ENCODE measurements at regions not wholly inside any gene's neighbourhood (a gene's known extent, or its start where the extent isn't known, plus 50 kb on each side); places are given as distances from the start of the nearest gene placed in this dataset.

- DNase-seq (ENCODE audit: insufficient read length, low spot score) (no peak), FAIRE-seq (no peak)
- TF ChIP-seq CTCF (IDR thresholded peaks at IDR 0.05; ENCODE audit: insufficient read depth, missing control alignments): no peak
Measured at GRCh38 chr10:106242301-106242700, 922.2 kb downstream of the SORCS1 start.

GRCh38 chr10:106226828-106227227, 937.7 kb downstream of the SORCS1 start:
- no peak for TF ChIP-seq CTCF (IDR thresholded peaks at IDR 0.05; ENCODE audit: insufficient read depth, missing control alignments)
- no peak for FAIRE-seq
- no peak for DNase-seq (ENCODE audit: insufficient read length, low spot score)

GRCh38 chr10:106226142-106226541, 938.4 kb downstream of the SORCS1 start:
- TF ChIP-seq CTCF (IDR thresholded peaks at IDR 0.05; ENCODE audit: insufficient read depth, missing control alignments): no peak
- no peak for FAIRE-seq

GRCh38 chr10:106224676-106225075, 939.8 kb downstream of the SORCS1 start:
- FAIRE-seq (no peak), DNase-seq (ENCODE audit: insufficient read length, low spot score) (no peak)
- TF ChIP-seq CTCF (IDR thresholded peaks at IDR 0.05; ENCODE audit: insufficient read depth, missing control alignments): no peak

More at GRCh38 chr10:106226142-106226541, 938.4 kb downstream of the SORCS1 start:
- DNase-seq (ENCODE audit: insufficient read length, low spot score): no peak

- no peak for TF ChIP-seq CTCF (IDR thresholded peaks at IDR 0.05; ENCODE audit: insufficient read depth, missing control alignments)
- DNase-seq (ENCODE audit: insufficient read length, low spot score): no peak
- FAIRE-seq: no peak
Measured at GRCh38 chr10:106217627-106218026, 946.9 kb downstream of the SORCS1 start.

GRCh38 chr10:106216085-106216484, 948.4 kb downstream of the SORCS1 start:
- FAIRE-seq (no peak), DNase-seq (ENCODE audit: insufficient read length, low spot score) (no peak)
- no peak for TF ChIP-seq CTCF (IDR thresholded peaks at IDR 0.05; ENCODE audit: insufficient read depth, missing control alignments)

- no peak for DNase-seq (ENCODE audit: insufficient read length, low spot score)
- no peak for FAIRE-seq
- TF ChIP-seq CTCF (IDR thresholded peaks at IDR 0.05; ENCODE audit: insufficient read depth, missing control alignments): no peak
Measured at GRCh38 chr10:106214243-106214642, 950.3 kb downstream of the SORCS1 start.
